ENCODE measurements at regions not wholly inside any gene's neighbourhood (a gene's known extent, or its start where the extent isn't known, plus 50 kb on each side); places are given as distances from the start of the nearest gene placed in this dataset.

DNA sequence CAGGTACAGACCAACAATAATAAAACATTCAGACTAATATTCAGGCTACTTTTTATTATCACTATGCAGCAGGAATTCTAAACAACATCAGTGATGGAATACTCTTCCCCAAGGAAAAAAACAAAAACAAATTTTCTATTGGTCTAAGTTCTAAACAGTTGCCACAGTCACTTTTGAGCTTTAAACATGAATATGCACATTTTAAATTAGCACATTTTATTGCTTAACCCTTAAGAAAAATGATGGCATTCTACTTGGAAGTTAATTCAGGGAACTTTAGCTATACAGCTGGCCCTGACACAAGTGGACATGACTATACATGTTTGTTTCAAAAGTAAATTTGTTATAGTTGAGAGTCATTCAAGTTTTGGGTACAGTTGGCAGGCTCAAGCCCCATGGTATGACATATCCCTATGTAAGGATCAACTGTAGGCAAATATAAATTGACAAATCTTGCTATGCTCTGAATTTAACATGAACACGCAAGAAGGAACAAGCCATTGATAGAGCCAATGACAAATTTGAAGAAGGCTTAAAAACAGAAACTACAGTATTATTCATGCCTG is 224.3 kb upstream of the AMIGO2 start:
- DNase-seq, result no peak

- DNase-seq, result no peak
These were observed 223.4 kb upstream of the AMIGO2 start for GRCh38 chr12:47303207-47303606.

DNA sequence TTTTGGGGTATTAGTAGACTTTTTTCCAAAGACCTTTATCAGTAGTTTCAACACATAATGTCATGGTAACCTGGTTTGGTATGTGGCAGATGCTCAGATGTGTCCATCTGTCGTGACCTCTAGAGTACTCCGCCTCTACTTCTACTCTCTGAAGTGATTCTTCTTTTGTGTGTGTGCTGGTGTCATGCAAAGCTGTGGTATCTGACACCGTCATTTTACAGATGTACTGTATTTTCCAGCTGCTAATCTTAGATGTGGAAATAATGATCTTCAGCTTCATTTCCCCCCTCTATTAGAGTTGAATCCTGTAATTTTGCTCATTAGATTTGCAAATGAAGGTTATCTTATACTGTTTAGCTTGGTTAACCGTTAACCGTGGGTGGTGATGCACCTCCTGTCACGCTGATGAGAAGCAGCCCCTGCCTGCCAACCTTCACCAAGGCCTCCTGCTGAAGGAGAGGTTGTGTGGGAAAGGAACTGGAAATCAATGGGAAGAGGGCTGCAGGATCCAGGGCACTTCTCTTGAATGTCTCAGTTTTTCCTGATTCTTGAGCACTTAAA is 222.4 kb upstream of the AMIGO2 start:
- DNase-seq, result no peak

- no peak for DNase-seq
These were observed 219.8 kb upstream of the AMIGO2 start for GRCh38 chr12:47299586-47299985.

DNA sequence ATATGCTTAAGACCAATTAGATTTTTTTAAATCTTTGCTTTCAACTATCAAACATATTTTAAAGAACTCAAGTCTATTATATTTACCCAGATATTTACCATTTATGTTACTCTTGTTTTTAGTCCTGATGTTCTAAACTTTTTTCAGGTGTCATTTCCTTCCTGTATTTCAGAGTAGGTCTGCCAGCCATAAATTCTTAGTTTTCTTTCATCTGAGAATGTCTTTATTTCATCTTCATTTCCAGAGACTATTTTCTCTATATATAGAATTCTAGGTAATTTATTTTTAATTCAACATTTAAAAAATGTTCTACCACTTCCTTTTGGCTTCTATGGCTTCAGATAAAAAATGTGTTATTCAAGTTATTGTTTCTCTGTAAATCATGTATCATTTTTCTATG is 218.2 kb upstream of the AMIGO2 start:
- DNase-seq, result no peak

DNA sequence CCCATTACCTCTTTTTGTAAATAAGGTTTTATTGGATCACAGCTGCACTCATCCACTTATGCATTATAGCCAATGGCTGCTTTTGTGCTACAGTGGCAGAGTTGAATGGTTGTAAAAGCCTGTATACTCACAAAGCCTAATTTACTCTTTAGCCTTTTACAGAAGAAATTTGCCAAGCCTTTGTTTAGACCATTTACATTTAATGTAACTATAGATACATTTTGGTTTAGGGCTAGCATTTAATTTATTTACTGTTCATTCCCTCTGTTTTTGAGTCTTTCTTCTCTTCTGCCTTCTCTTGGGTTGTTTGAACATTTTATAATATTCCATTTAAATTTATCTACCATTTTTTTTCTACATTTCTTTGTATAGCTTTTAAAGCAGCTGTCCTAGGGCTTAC is 217.1 kb upstream of the AMIGO2 start:
- DNase-seq, result peak; percentile 93

- no peak for DNase-seq
These were observed 213.6 kb upstream of the AMIGO2 start for GRCh38 chr12:47293406-47293805.

- no peak for DNase-seq
These were observed 206.9 kb upstream of the AMIGO2 start for GRCh38 chr12:47286676-47287075.
